Right lobe of liver (tissue), 4 donors: ENCODE measurements at regions not wholly inside any gene's neighbourhood (a gene's known extent, or its start where the extent isn't known, plus 50 kb on each side); places are given as distances from the start of the nearest gene placed in this dataset.

Experiments
- POLR2A ChIP-seq: fragments of 450-650 bp; IDR thresholded peaks from one replicate; pipeline ENCODE4 v1.6.1; 2017; ENCODE audit warnings: antibody characterized with exemption, mild to moderate bottlenecking
- TF ChIP-seq, protein P1 (sequence below), 4 donors: fragments of 200-600 bp in 3 of 4; fragments of 450-650 bp in 1 of 4; IDR thresholded peaks; one replicate each; pipeline versions ENCODE4 v1.5.1 to v1.8.0; 2016 to 2022; ENCODE audit warnings: antibody characterized with exemption in 4 of 4, mild to moderate bottlenecking in 2 of 4
- donor health status: DM: no; HTN: no; CAD: no.
- donor health status: DM: no; HTN: no; CAD: no.
- donor health status: DM: no; HTN: yes; CAD: no.

DNA sequence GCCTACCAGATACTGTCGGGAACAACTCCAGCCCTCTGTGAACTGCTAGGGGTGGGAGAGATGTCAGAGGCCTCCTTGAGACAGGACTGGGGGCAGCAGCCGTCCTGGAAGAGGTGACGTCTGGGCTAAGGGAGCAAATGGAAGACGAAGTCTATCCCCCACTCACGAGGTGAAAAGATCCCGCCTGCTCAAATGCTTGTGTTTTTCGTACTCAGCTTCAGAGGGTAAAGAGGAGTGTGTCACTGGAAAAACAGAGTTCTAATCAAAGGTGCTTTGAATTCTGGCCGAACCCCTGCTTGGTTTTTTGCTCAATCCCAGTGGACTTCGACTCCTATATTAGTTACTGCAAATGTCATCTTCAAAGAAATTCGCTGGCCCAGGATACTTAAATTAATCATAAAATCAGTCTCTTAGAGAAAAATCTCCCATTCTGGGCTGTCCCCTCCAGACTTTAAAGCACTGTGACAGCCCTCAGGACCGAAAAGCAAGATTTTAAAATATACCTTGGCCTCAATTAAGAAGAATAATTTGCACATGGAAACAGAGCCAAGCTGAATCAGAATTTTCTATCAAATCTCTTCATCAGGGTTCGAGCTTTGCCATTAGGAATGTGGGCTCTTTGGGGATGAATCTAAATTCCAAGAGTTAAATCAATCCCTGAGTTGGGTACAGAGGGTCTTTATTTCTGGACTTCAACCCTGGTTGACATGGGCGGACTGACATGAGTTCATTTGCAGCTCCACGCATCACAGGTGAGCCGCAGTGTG, 61.8 kb upstream of the AFDN start:
- TF ChIP-seq, protein P1, sequence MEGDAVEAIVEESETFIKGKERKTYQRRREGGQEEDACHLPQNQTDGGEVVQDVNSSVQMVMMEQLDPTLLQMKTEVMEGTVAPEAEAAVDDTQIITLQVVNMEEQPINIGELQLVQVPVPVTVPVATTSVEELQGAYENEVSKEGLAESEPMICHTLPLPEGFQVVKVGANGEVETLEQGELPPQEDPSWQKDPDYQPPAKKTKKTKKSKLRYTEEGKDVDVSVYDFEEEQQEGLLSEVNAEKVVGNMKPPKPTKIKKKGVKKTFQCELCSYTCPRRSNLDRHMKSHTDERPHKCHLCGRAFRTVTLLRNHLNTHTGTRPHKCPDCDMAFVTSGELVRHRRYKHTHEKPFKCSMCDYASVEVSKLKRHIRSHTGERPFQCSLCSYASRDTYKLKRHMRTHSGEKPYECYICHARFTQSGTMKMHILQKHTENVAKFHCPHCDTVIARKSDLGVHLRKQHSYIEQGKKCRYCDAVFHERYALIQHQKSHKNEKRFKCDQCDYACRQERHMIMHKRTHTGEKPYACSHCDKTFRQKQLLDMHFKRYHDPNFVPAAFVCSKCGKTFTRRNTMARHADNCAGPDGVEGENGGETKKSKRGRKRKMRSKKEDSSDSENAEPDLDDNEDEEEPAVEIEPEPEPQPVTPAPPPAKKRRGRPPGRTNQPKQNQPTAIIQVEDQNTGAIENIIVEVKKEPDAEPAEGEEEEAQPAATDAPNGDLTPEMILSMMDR (IDR thresholded peaks at IDR 0.05): no peak
- TF ChIP-seq POLR2A: no peak
